ENCODE measurements at regions not wholly inside any gene's neighbourhood (a gene's known extent, or its start where the extent isn't known, plus 50 kb on each side); places are given as distances from the start of the nearest gene placed in this dataset.

DNA sequence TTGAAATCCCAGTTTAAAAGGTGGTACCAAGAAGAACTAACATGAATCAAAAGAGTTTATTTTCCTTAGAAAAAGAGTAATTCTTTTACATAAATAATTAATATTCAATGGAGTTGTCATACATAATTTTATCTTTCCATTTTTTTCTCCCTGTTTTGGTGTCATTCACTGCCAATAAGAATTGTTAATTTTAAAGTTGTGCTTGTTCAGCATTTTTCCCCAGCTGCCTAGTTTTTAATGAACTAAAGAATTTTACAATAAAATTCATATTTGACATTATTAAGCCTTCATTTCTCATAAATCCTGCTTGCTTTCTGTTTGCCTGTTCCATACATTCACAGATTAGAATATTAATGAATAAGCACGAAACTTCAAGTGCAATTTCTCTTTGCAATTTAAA is 393.6 kb downstream of the GRXCR1 start:
- TF ChIP-seq, protein P1, sequence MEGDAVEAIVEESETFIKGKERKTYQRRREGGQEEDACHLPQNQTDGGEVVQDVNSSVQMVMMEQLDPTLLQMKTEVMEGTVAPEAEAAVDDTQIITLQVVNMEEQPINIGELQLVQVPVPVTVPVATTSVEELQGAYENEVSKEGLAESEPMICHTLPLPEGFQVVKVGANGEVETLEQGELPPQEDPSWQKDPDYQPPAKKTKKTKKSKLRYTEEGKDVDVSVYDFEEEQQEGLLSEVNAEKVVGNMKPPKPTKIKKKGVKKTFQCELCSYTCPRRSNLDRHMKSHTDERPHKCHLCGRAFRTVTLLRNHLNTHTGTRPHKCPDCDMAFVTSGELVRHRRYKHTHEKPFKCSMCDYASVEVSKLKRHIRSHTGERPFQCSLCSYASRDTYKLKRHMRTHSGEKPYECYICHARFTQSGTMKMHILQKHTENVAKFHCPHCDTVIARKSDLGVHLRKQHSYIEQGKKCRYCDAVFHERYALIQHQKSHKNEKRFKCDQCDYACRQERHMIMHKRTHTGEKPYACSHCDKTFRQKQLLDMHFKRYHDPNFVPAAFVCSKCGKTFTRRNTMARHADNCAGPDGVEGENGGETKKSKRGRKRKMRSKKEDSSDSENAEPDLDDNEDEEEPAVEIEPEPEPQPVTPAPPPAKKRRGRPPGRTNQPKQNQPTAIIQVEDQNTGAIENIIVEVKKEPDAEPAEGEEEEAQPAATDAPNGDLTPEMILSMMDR (IDR thresholded peaks at IDR 0.05) = no peak
- WGBS, 3 donors = 27 to 60% (median 55%) methylated on average over 1 of the region's 1 CpG
- Histone ChIP-seq H3K9me3 (no peaks in the 10 kb centered on the region), H3K27me3 (ENCODE audit: insufficient read depth in 3 of 3, low read length in 2 of 3) (no peaks in the 10 kb centered on the region), H3K36me3 (ENCODE audit: insufficient read depth in 1 of 2, low read depth in 1 of 2) (no peaks in the 10 kb centered on the region), H3K4me1 (no peaks in the 10 kb centered on the region), H3K27ac (no peak overlapping the region), H3K4me3 (no peak overlapping the region)
- no peak for ATAC-seq
- intact Hi-C loops (cut with DNase I) = no loop called here
- DNase-seq = no peak

DNA sequence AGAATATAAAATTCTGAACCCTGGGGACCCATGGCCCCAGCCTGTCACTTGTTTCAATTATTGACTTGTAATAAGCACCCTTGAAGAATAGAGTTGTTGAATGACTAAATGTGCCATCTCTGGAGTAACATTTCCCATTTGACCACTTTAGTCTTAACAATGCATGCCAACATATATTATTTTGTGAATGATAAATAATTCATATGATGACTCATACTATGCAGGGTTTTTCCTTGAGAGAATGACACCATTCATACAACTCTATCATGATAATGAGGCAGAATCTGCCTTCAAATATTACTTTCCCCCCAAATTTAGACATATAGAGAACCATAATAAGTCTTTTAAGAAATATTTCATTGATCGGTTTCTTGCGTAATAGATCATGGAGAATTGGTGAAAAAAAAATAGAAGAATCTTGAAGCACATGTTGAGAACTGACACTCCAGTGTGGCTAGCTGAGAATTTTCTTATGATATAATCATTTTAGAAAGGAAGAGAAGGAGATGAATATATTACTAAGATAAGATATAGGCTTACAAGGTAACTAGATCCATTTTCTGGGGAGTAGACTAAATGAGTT is 404.5 kb downstream of the GRXCR1 start:
- intact Hi-C loops (cut with DNase I) = no loop called here
- Histone ChIP-seq H3K4me3 (no peak overlapping the region), H3K9me3 (peaks cover 1% of the 10 kb centered on the region), H3K27ac (no peak overlapping the region), H3K27me3 (ENCODE audit: insufficient read depth in 3 of 3, low read length in 2 of 3) (no peaks in the 10 kb centered on the region), H3K36me3 (ENCODE audit: insufficient read depth in 1 of 2, low read depth in 1 of 2) (no peaks in the 10 kb centered on the region), H3K4me1 (no peaks in the 10 kb centered on the region)
- no peak for DNase-seq
- ATAC-seq = no peak
- TF ChIP-seq, protein P1 (IDR thresholded peaks at IDR 0.05) = no peak
- WGBS, 3 donors = 96 to 99% (median 98%) methylated on average over 2 of the region's 2 CpGs

- no peak overlapping the region for H3K4me3 ChIP-seq
- TF ChIP-seq, protein P1 (IDR thresholded peaks at IDR 0.05) = no peak
- WGBS, 3 donors = 59 to 71% (median 66%) methylated on average over 1 of the region's 1 CpG
- H3K27me3 ChIP-seq (ENCODE audit: insufficient read depth in 3 of 3, low read length in 2 of 3) = no peaks in the 10 kb centered on the region
- ATAC-seq = no peak
- H3K36me3 ChIP-seq (ENCODE audit: insufficient read depth in 1 of 2, low read depth in 1 of 2) = no peaks in the 10 kb centered on the region
- H3K27ac ChIP-seq = no peak overlapping the region
- DNase-seq = no peak
- intact Hi-C loops (cut with DNase I) = no loop called here
- no peaks in the 10 kb centered on the region for H3K9me3 ChIP-seq
- H3K4me1 ChIP-seq = no peaks in the 10 kb centered on the region
These were observed 424.3 kb downstream of the GRXCR1 start for GRCh38 chr4:43316813-43317212.

DNA sequence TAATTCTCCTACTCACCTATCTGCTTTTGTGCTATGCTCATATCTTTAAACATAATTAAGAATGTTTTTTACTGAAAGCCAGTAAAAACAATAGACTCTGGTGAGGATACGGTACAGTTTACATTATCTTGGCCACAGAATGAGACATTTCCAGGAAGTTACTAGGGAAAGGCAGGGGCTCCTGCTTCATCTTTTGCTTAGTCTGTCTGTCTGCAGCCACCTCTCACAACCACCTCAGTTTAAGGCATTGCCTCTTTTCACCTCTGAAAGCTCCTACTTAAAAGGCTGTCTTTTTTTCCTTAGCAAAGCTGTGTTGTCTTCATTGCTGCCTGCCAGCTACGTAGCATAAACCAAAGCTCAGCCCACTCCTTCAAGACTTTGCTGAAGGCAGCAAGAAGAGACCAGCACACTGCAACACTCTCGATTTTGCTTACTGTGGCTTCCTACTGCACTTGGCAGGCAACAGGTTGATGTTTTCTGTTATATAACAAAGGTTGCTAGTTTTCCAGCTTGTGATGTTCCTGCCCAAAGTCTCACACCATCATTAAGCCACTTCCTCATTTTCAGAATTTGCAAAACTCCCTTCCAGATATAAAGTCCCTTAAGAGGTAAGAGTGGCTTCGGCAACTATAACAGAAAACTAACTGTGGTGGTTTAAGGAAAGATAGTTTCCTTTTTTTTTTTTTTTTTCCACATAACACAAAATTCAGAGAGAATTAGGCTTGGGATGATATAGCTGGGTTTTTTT is 432.9 kb downstream of the GRXCR1 start:
- no peak overlapping the region for H3K27ac ChIP-seq
- TF ChIP-seq, protein P1 (IDR thresholded peaks at IDR 0.05) = no peak
- intact Hi-C loops (cut with DNase I) = no loop called here
- no peaks in the 10 kb centered on the region for H3K4me1 ChIP-seq
- H3K9me3 ChIP-seq = no peaks in the 10 kb centered on the region
- DNase-seq = no peak
- WGBS, 3 donors = 45 to 57% (median 45%) methylated on average over 4 of the region's 4 CpGs
- H3K4me3 ChIP-seq = no peak overlapping the region
- H3K36me3 ChIP-seq (ENCODE audit: insufficient read depth in 1 of 2, low read depth in 1 of 2) = no peaks in the 10 kb centered on the region
- ATAC-seq = no peak
- H3K27me3 ChIP-seq (ENCODE audit: insufficient read depth in 3 of 3, low read length in 2 of 3) = no peaks in the 10 kb centered on the region
